ENCODE measurements at regions not wholly inside any gene's neighbourhood (a gene's known extent, or its start where the extent isn't known, plus 50 kb on each side); places are given as distances from the start of the nearest gene placed in this dataset.

DNA sequence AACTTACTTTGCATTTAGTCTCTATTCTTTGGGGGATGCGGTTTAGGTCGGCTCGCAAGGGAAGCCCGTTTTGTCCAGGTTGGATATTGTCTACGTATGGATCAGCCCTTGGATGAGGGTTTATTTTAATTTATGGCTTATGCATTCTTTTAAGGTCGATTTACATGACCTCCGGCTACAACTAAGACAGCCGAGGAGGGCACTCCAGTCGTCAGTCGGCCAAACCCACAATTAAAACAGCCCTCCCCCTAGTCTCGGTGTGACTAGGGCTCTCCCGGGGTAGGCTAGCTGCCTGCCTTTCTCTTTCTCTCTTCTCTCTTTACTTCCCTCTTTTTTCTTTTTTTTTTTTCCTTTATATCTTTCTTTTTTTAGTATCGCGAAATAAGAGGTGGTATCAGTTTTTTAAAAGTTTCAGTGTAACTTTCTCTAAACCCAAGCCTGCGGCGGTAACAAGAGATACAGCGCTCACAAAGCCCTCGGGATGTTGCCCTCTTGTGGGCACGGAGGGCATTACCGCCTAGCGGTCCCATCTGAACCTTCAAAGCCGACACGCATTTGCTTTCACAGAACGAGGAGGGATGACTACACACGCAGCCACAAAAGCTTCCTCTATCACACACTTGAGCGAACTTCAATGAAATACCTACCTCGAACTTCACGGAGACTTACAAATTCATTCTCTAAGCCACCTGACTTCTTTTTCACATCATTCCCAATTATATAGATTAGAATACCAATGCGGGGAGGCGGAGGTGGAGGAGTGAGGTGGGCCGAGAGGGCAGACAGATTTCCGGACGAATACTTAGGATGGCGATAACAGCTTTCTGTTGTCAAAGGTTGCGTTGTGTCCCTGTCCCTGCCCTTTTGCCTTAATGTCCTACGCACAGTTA, 132.3 kb upstream of the C11orf58 start (continued):
- TF ChIP-seq PRDM1 (tag by site-specific recombination; IDR thresholded peaks at IDR 0.05) (peak; percentile 74; the same call in 1 of the 2 replicates), ZFP3 (tag by site-specific recombination; IDR thresholded peaks at IDR 0.05; ENCODE audit: low read depth) (no peak), ZNF391 (tag by site-specific recombination; IDR thresholded peaks at IDR 0.05; ENCODE audit: borderline replicate concordance, low read depth) (peak; percentile 84; the same call in 1 of the 2 replicates), TRIM28 (IDR thresholded peaks at IDR 0.05; ENCODE audit: borderline replicate concordance, low read length) (0 out of 2 replicates have a peak, but pooled peaks have one; percentile 35), GFI1B (tag by site-specific recombination; IDR thresholded peaks at IDR 0.05) (no peak), CTCF (tag by site-specific recombination; IDR thresholded peaks at IDR 0.05) (peak; percentile 83), ZNF580 (tag by site-specific recombination; IDR thresholded peaks at IDR 0.05) (peak; percentile 36; the same call in 1 of the 2 replicates), KLF7 (tag by site-specific recombination; IDR thresholded peaks at IDR 0.05; ENCODE audit: borderline replicate concordance) (0 out of 2 replicates have a peak, but pooled peaks have one; percentile 40), ZNF654 (tag by site-specific recombination; IDR thresholded peaks at IDR 0.05; ENCODE audit: low read depth) (peak; percentile 69), ZNF660 (tag by site-specific recombination; IDR thresholded peaks at IDR 0.05) (peak; percentile 29; the same call in 1 of the 2 replicates), WT1 (tag by site-specific recombination; IDR thresholded peaks at IDR 0.05) (no peak), ZIC2 (tag by site-specific recombination; IDR thresholded peaks at IDR 0.05) (0 out of 2 replicates have a peak, but pooled peaks have one; percentile 15), ZNF2 (tag by site-specific recombination; IDR thresholded peaks at IDR 0.05) (0 out of 2 replicates have a peak, but pooled peaks have one; percentile 15), ZNF335 (tag by site-specific recombination; conservative IDR thresholded peaks at IDR 0.05) (peak; percentile 99)
- TF ChIP-seq, protein P1, sequence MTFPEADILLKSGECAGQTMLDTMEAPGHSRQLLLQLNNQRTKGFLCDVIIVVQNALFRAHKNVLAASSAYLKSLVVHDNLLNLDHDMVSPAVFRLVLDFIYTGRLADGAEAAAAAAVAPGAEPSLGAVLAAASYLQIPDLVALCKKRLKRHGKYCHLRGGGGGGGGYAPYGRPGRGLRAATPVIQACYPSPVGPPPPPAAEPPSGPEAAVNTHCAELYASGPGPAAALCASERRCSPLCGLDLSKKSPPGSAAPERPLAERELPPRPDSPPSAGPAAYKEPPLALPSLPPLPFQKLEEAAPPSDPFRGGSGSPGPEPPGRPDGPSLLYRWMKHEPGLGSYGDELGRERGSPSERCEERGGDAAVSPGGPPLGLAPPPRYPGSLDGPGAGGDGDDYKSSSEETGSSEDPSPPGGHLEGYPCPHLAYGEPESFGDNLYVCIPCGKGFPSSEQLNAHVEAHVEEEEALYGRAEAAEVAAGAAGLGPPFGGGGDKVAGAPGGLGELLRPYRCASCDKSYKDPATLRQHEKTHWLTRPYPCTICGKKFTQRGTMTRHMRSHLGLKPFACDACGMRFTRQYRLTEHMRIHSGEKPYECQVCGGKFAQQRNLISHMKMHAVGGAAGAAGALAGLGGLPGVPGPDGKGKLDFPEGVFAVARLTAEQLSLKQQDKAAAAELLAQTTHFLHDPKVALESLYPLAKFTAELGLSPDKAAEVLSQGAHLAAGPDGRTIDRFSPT (tag by site-specific recombination; IDR thresholded peaks at IDR 0.05) = 0 out of 2 replicates have a peak, but pooled peaks have one; percentile 21
- TF ChIP-seq, protein P2, sequence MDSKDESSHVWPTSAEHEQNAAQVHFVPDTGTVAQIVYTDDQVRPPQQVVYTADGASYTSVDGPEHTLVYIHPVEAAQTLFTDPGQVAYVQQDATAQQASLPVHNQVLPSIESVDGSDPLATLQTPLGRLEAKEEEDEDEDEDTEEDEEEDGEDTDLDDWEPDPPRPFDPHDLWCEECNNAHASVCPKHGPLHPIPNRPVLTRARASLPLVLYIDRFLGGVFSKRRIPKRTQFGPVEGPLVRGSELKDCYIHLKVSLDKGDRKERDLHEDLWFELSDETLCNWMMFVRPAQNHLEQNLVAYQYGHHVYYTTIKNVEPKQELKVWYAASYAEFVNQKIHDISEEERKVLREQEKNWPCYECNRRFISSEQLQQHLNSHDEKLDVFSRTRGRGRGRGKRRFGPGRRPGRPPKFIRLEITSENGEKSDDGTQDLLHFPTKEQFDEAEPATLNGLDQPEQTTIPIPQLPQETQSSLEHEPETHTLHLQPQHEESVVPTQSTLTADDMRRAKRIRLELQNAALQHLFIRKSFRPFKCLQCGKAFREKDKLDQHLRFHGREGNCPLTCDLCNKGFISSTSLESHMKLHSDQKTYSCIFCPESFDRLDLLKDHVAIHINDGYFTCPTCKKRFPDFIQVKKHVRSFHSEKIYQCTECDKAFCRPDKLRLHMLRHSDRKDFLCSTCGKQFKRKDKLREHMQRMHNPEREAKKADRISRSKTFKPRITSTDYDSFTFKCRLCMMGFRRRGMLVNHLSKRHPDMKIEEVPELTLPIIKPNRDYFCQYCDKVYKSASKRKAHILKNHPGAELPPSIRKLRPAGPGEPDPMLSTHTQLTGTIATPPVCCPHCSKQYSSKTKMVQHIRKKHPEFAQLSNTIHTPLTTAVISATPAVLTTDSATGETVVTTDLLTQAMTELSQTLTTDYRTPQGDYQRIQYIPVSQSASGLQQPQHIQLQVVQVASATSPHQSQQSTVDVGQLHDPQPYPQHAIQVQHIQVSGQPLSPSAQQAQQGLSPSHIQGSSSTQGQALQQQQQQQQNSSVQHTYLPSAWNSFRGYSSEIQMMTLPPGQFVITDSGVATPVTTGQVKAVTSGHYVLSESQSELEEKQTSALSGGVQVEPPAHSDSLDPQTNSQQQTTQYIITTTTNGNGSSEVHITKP (tag by site-specific recombination; IDR thresholded peaks at IDR 0.05) = peak; percentile 86

- Histone ChIP-seq H3K27ac (ENCODE audit: extremely low read depth, low read depth, low read length) (peak overlapping the region; percentile 86), H3K36me3 (ENCODE audit: control insufficient read depth in 2 of 2, insufficient read depth in 1 of 2, low read length in 2 of 2) (no peaks in the 10 kb centered on the region), H3K4me3 (ENCODE audit: low read depth, low read length) (peak overlapping the region; percentile 78), H3K4me1 (ENCODE audit: control insufficient read depth, insufficient read depth, low read length) (no peaks in the 10 kb centered on the region), H3K9me3 (ENCODE audit: control insufficient read depth, insufficient read depth, low read depth, low read length) (no peaks in the 10 kb centered on the region)
- POLR2A ChIA-PET = interaction anchor here (1.1 to 1.8 kb wide), 4 partner anchors 9 to 479 kb away, joined by 3 to 5 read pairs (median 3); no protein-coding TSS in a partner anchor
- CTCF ChIA-PET = interaction anchor here (0.8 kb wide), 2 partner anchors 8 to 290 kb away, joined by 3 to 4 read pairs; no protein-coding TSS in a partner anchor
- TF ChIP-seq SETDB1 (IDR thresholded peaks at IDR 0.05; ENCODE audit: insufficient read length, low read length) (no peak), ZNF341 (tag by site-specific recombination; IDR thresholded peaks at IDR 0.05; ENCODE audit: low read depth) (peak; percentile 96), ZNF24 (tag by site-specific recombination; IDR thresholded peaks at IDR 0.05) (peak; percentile 24; the same call in 1 of the 2 replicates), ZBTB11 (tag by site-specific recombination; conservative IDR thresholded peaks at IDR 0.05; ENCODE audit: low read depth) (0 out of 2 replicates have a peak, but pooled peaks have one; percentile 12), ZFP37 (tag by site-specific recombination; IDR thresholded peaks at IDR 0.05) (0 out of 2 replicates have a peak, but pooled peaks have one; percentile 20), ZNF571 (tag by site-specific recombination; IDR thresholded peaks at IDR 0.05) (no peak), ZBTB48 (tag by site-specific recombination; IDR thresholded peaks at IDR 0.05) (peak; percentile 59; the same call in 1 of the 2 replicates)
Measured at GRCh38 chr11:16605389-16605893, 133.0 kb upstream of the C11orf58 start.
